Keratinocyte (primary cell): ENCODE measurements at regions not wholly inside any gene's neighbourhood (a gene's known extent, or its start where the extent isn't known, plus 50 kb on each side); places are given as distances from the start of the nearest gene placed in this dataset.

Experiments used
- DNase-seq: peaks from one replicate; pipeline ENCODE4 v3.0.0-alpha.2; 2011; ENCODE audit warnings: low read depth, missing footprints, low spot score
- FAIRE-seq: peaks from 2 replicates; lab custom pipeline; 2011; peaks lifted over from hg19 to GRCh38; lab: Jason Lieb, UNC
- H2AFZ ChIP-seq: 2 replicates; pipeline ENCODE4 v1.6.0; 2012; ENCODE audit warnings: low read length, control low read depth, inconsistent platforms; ENCODE audit not compliant: control insufficient read depth
- H3K27ac ChIP-seq: 2 replicates; pipeline ENCODE4 v1.5.1; 2011; ENCODE audit warnings: low read length; ENCODE audit not compliant: control insufficient read depth, insufficient read depth
- H3K27me3 ChIP-seq: 3 replicates; pipeline ENCODE4 v1.6.0; 2011; ENCODE audit warnings: low read length; ENCODE audit not compliant: control insufficient read depth, insufficient read depth; ENCODE audit errors: extremely low read depth
- H3K36me3 ChIP-seq, 2 experiments: 2 replicates in 1 of 2; 3 replicates in 1 of 2; pipeline ENCODE4 v1.5.1; 2011; ENCODE audit warnings: low read length in 2 of 2, mild to moderate bottlenecking in 1 of 2; ENCODE audit not compliant: control insufficient read depth in 2 of 2, insufficient read depth in 2 of 2; ENCODE audit errors: extremely low read depth in 1 of 2
- H3K4me1 ChIP-seq: 3 replicates; pipeline ENCODE4 v1.5.1; 2011; ENCODE audit warnings: low read length; ENCODE audit not compliant: control insufficient read depth, insufficient read depth; ENCODE audit errors: extremely low read depth
- H3K4me2 ChIP-seq: 3 replicates; pipeline ENCODE4 v1.6.0; 2011; ENCODE audit warnings: low read depth, low read length; ENCODE audit not compliant: control insufficient read depth, insufficient read depth; ENCODE audit errors: extremely low read depth
- H3K4me3 ChIP-seq, 3 experiments: fragments of 200-600 bp in 1 of 3; sonication (generic) in 1 of 3; 2 replicates in 2 of 3; 3 replicates in 1 of 3; pipeline ENCODE4 v1.5.1; 2011 to 2016; ENCODE audit warnings: low read length in 3 of 3, mild to moderate bottlenecking in 3 of 3, control low read depth in 2 of 3, inconsistent platforms in 1 of 3, low read depth in 1 of 3, mixed read lengths in 1 of 3, mixed run types in 1 of 3, moderate library complexity in 1 of 3; ENCODE audit not compliant: control insufficient read depth in 2 of 3, insufficient read depth in 2 of 3; ENCODE audit errors: extremely low read depth in 1 of 3
- H3K79me2 ChIP-seq: 2 replicates; pipeline ENCODE4 v1.6.0; 2012; ENCODE audit warnings: low read length; ENCODE audit not compliant: control insufficient read depth, insufficient read depth
- H3K9ac ChIP-seq: 3 replicates; pipeline ENCODE4 v1.6.0; 2011; ENCODE audit warnings: low read length; ENCODE audit not compliant: control insufficient read depth, insufficient read depth; ENCODE audit errors: extremely low read depth
- H3K9me1 ChIP-seq: 3 replicates; pipeline ENCODE4 v1.6.0; 2011; ENCODE audit warnings: low read length; ENCODE audit not compliant: control insufficient read depth, insufficient read depth; ENCODE audit errors: extremely low read depth
- H3K9me3 ChIP-seq: 2 replicates; pipeline ENCODE4 v1.5.1; 2012; ENCODE audit warnings: low read depth, low read length; ENCODE audit not compliant: control insufficient read depth
- H4K20me1 ChIP-seq: 3 replicates; pipeline ENCODE4 v1.6.0; 2011; ENCODE audit warnings: low read length; ENCODE audit not compliant: control insufficient read depth, insufficient read depth; ENCODE audit errors: extremely low read depth
- CTCF ChIP-seq, 3 experiments: IDR thresholded peaks in 1 of 3; conservative IDR thresholded peaks in 1 of 3; optimal IDR thresholded peaks in 1 of 3; 2 replicates in 2 of 3; 3 replicates in 1 of 3; pipeline versions ENCODE3 to v1.5.1; 2011; ENCODE audit warnings: low read length in 3 of 3, mild to moderate bottlenecking in 3 of 3, moderate library complexity in 2 of 3, control low read depth in 1 of 3, inconsistent platforms in 1 of 3; ENCODE audit not compliant: insufficient read depth in 2 of 3; ENCODE audit errors: extremely low read depth in 1 of 3
- EZH2 ChIP-seq: IDR thresholded peaks from one replicate; pipeline ENCODE4 v1.6.1; 2012; ENCODE audit warnings: inconsistent platforms, mild to moderate bottlenecking, low read length, moderate library complexity
- dilution Hi-C: fragments of 300-500 bp; cut with MboI; formaldehyde crosslinking; loops from one replicate; pipeline ENCODE4 v1.7.0; 2020; ENCODE audit warnings: low sequenced_read_pairs; ENCODE audit not compliant: extremely low pct_ligation_motif_present

DNA sequence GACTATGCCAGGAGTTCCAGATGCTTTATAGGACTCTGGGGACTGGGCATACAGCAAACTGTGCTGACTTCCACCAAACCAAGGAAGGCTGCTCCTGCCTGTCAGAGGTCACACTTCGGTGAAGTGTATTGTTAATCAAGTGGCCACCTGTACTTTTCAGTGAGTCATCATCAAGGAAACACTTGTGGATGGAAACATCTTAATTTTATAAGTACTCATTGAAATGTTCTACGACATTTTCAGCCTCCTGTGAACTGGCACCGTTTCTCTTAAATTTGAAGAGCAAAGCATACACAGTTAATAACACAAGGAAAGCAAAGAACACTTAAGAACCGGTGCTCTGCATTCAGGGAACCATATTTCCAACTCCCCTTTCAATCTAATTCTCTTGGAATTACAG is 801.7 kb upstream of the DPPA4 start:
- no peaks in the 10 kb centered on the region for H3K4me1 ChIP-seq
- no peaks in the 10 kb centered on the region for H3K9me3 ChIP-seq
- DNase-seq (no peak), FAIRE-seq (no peak)
- no peaks in the 10 kb centered on the region for H3K27me3 ChIP-seq
- no peaks in the 10 kb centered on the region for H3K9me1 ChIP-seq
- H3K36me3 ChIP-seq = no peaks in the 10 kb centered on the region
- no peak overlapping the region for H3K27ac ChIP-seq
- no peak overlapping the region for H3K4me3 ChIP-seq
- no peaks in the 10 kb centered on the region for H3K79me2 ChIP-seq
- dilution Hi-C loops = no loop called here
- H3K4me2 ChIP-seq = no peak overlapping the region
- no peak overlapping the region for H2AFZ ChIP-seq
- TF ChIP-seq EZH2 = no peak
- no peak for TF ChIP-seq CTCF (optimal IDR thresholded peaks at IDR 0.05 in 1 of 3, IDR thresholded peaks at IDR 0.05 in 1 of 3, conservative IDR thresholded peaks at IDR 0.05 in 1 of 3; ENCODE audit: extremely low read depth in 1 of 3, insufficient read depth in 2 of 3, low read length in 3 of 3)
- no peaks in the 10 kb centered on the region for H4K20me1 ChIP-seq
- H3K9ac ChIP-seq = no peak overlapping the region

DNA sequence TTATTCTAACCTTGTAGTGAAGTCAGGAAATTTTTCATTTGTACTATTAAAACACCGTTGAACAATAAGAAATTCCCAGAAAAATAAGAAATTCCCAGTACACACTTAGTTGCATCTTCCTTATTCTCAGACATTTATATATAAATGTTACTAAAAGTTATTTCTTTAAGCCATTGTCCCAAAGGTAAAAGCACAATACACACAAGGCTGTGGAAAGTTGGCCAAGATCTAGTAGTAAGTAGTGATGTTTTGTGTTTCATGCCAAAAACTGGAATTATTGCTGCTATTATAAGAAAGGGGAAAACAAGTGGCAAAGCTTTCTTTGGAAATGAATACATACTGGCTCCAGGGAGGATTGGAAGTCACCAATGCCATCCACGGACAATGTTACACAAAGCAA is 802.5 kb upstream of the DPPA4 start:
- no peaks in the 10 kb centered on the region for H3K9me3 ChIP-seq
- H2AFZ ChIP-seq = no peak overlapping the region
- no peak overlapping the region for H3K9ac ChIP-seq
- no peak overlapping the region for H3K27ac ChIP-seq
- H3K4me2 ChIP-seq = no peak overlapping the region
- H3K27me3 ChIP-seq = no peaks in the 10 kb centered on the region
- no peak overlapping the region for H3K4me3 ChIP-seq
- H3K9me1 ChIP-seq = no peaks in the 10 kb centered on the region
- TF ChIP-seq EZH2 (no peak), CTCF (optimal IDR thresholded peaks at IDR 0.05 in 1 of 3, IDR thresholded peaks at IDR 0.05 in 1 of 3, conservative IDR thresholded peaks at IDR 0.05 in 1 of 3; ENCODE audit: extremely low read depth in 1 of 3, insufficient read depth in 2 of 3, low read length in 3 of 3) (no peak)
- no peaks in the 10 kb centered on the region for H3K4me1 ChIP-seq
- FAIRE-seq = no peak
- H4K20me1 ChIP-seq = no peaks in the 10 kb centered on the region
- no peak for DNase-seq
- dilution Hi-C loops = no loop called here
- no peaks in the 10 kb centered on the region for H3K79me2 ChIP-seq
- no peaks in the 10 kb centered on the region for H3K36me3 ChIP-seq
